ENCODE measurements at regions not wholly inside any gene's neighbourhood (a gene's known extent, or its start where the extent isn't known, plus 50 kb on each side); places are given as distances from the start of the nearest gene placed in this dataset.

- Histone ChIP-seq H3K23ac (ENCODE audit: insufficient read length) (no peak overlapping the region), H3K14ac (ENCODE audit: insufficient read length) (no peak overlapping the region), H2BK120ac (replicated peaks; ENCODE audit: low read depth, low read length) (no peak overlapping the region), H2AFZ (ENCODE audit: low read length) (no peak overlapping the region), H4K20me1 (replicated peaks in 1 of 2; ENCODE audit: control insufficient read depth in 1 of 2, insufficient read depth in 2 of 2, low read length in 2 of 2) (no peaks in the 10 kb centered on the region), H3K27ac (ENCODE audit: low read depth, low read length) (no peak overlapping the region), H3K56ac (replicated peaks; ENCODE audit: insufficient read length, low read depth, low read length) (no peak overlapping the region), H3K4me2 (ENCODE audit: insufficient read depth in 1 of 2, low read depth in 2 of 2, low read length in 2 of 2) (no peak overlapping the region), H2BK5ac (ENCODE audit: low read depth, low read length) (no peak overlapping the region), H3K4ac (replicated peaks; ENCODE audit: insufficient read length, low read depth, low read length) (no peak overlapping the region), H4K91ac (replicated peaks; ENCODE audit: insufficient read length, low read length) (no peak overlapping the region), H3K36me3 (ENCODE audit: control insufficient read depth in 2 of 4, insufficient read depth in 4 of 4, low read length in 3 of 4) (no peaks in the 10 kb centered on the region), H3K27me3 (replicated peaks in 1 of 4; ENCODE audit: control insufficient read depth in 3 of 4, extremely low read depth in 1 of 4, insufficient read depth in 3 of 4, low read length in 3 of 4) (no peaks in the 10 kb centered on the region), H3K9ac (replicated peaks in 1 of 4; ENCODE audit: extremely low read depth in 1 of 4, low read depth in 3 of 4, low read length in 3 of 4) (no peak overlapping the region), H3K18ac (ENCODE audit: extremely low read depth, low read length) (no peak overlapping the region), H3K79me1 (ENCODE audit: low read depth, low read length) (no peaks in the 10 kb centered on the region), H3K23me2 (ENCODE audit: low read depth, low read length) (peaks cover 3% of the 10 kb centered on the region; the same call in 1 of the 2 replicates), H3K4me1 (replicated peaks in 1 of 4; ENCODE audit: control insufficient read depth in 3 of 4, insufficient read depth in 4 of 4, low read length in 3 of 4) (no peaks in the 10 kb centered on the region; a peak in 1 of 7 replicates), H2BK12ac (ENCODE audit: low read depth, low read length) (no peak overlapping the region), H2BK20ac (ENCODE audit: low read length) (no peak overlapping the region), H2BK15ac (ENCODE audit: low read length) (no peak overlapping the region), H3K9me3 (ENCODE audit: insufficient read depth in 2 of 2, low read depth in 1 of 2, low read length in 1 of 2) (no peaks in the 10 kb centered on the region), H3K79me2 (ENCODE audit: control insufficient read depth in 1 of 2, insufficient read depth in 2 of 2, low read length in 2 of 2) (no peaks in the 10 kb centered on the region), H3K4me3 (ENCODE audit: extremely low read depth in 1 of 4, insufficient read depth in 2 of 4, low read depth in 3 of 4, low read length in 4 of 4) (no peak overlapping the region), H4K5ac (ENCODE audit: insufficient read length, low read depth, low read length) (no peak overlapping the region), H2AK5ac (ENCODE audit: low read depth, low read length) (no peak overlapping the region), H4K8ac (ENCODE audit: extremely low read depth, insufficient read depth, low read length) (no peak overlapping the region)
- 85% methylated on average over 1 of the region's 1 CpG; no CpG with 5 or more reads in 1 of the 2 experiments for WGBS, 2 experiments (ENCODE audit: extremely low coverage in 1 of 2, insufficient coverage in 1 of 2, insufficient read length in 1 of 2, insufficient replicate concordance in 2 of 2, low coverage in 1 of 2, low lambda C conversion rate in 2 of 2, missing lambda C conversion rate in 1 of 2)
- CTCF ChIA-PET (ENCODE audit: partially characterized antibody), result interaction anchor here (1.1 kb wide), 1 partner anchor 8 kb away, joined by 4 read pairs; no protein-coding TSS in a partner anchor
- TF ChIP-seq USF2 (IDR thresholded peaks at IDR 0.05; ENCODE audit: low read length) (no peak), PHF8 (conservative IDR thresholded peaks at IDR 0.05; ENCODE audit: low read depth, low read length) (no peak), RAD21 (IDR thresholded peaks at IDR 0.05 in 1 of 2, conservative IDR thresholded peaks at IDR 0.05 in 1 of 2; ENCODE audit: low read depth in 2 of 2, low read length in 2 of 2) (no peak)
- no peak for FAIRE-seq
- POLR2A ChIA-PET (ENCODE audit: partially characterized antibody), result no interaction called here
- DNase-seq (ENCODE audit: low read depth in 1 of 2, low spot score in 2 of 2), result no peak
Observed at GRCh38 chr2:61769093-61769675, 84.7 kb downstream of the FAM161A start.

All from H1 (cell line).